Brain microvascular endothelial cell (primary cell): ENCODE measurements at regions not wholly inside any gene's neighbourhood (a gene's known extent, or its start where the extent isn't known, plus 50 kb on each side); places are given as distances from the start of the nearest gene placed in this dataset.

ENCODE experiments used
- DNase-seq: peaks from one replicate; pipeline ENCODE4 v3.0.0-alpha.2; 2020
- H3K27ac ChIP-seq: fragments of 250-450 bp; sonication (Bioruptor Pico); 2 replicates; pipeline ENCODE4 v1.5.1; 2020; ENCODE audit warnings: mild to moderate bottlenecking, moderate library complexity
- H3K27me3 ChIP-seq: fragments of 250-450 bp; sonication (Bioruptor Pico); replicated peaks from 2 replicates; pipeline ENCODE4 v1.5.1; 2020; ENCODE audit warnings: mild to moderate bottlenecking
- H3K36me3 ChIP-seq: fragments of 250-450 bp; sonication (Bioruptor Pico); replicated peaks from 2 replicates; pipeline ENCODE4 v1.5.1; 2020; ENCODE audit warnings: mild to moderate bottlenecking
- H3K4me3 ChIP-seq: 2 replicates; pipeline ENCODE4 v1.5.1; 2011; ENCODE audit warnings: low read depth, mild to moderate bottlenecking, control low read depth, low read length, moderate library complexity
- CTCF ChIP-seq: IDR thresholded peaks from 2 replicates; pipeline ENCODE4 v1.5.1; 2011; ENCODE audit warnings: low read depth, mild to moderate bottlenecking, moderate library complexity, low read length, control low read depth, inconsistent platforms; ENCODE audit errors: missing control alignments
- in situ Hi-C: cut with HindIII; loops from 2 replicates; pipeline ENCODE4 v1.10.0; 2017; ENCODE audit warnings: low sequenced_read_pairs, low pct_ligation_motif_present

GRCh38 chr17:72065556-72065955 is 55.3 kb upstream of the SOX9 start:
- in situ Hi-C loops: no loop called here
- H3K27me3 ChIP-seq: no peaks in the 10 kb centered on the region
- no peaks in the 10 kb centered on the region for H3K36me3 ChIP-seq
- no peak for TF ChIP-seq CTCF
- no peak overlapping the region for H3K4me3 ChIP-seq
- no peak overlapping the region for H3K27ac ChIP-seq
- DNase-seq: no peak

- no peak for DNase-seq
- H3K36me3 ChIP-seq: no peaks in the 10 kb centered on the region
- no peak for TF ChIP-seq CTCF
- H3K27ac ChIP-seq: no peak overlapping the region
- no peak overlapping the region for H3K4me3 ChIP-seq
- in situ Hi-C loops: no loop called here
- H3K27me3 ChIP-seq: no peaks in the 10 kb centered on the region
Observed at GRCh38 chr17:72068643-72069042, 52.2 kb upstream of the SOX9 start.

- Histone ChIP-seq H3K36me3 (no peaks in the 10 kb centered on the region), H3K27ac (no peak overlapping the region), H3K4me3 (no peak overlapping the region), H3K27me3 (no peaks in the 10 kb centered on the region)
- in situ Hi-C loops: no loop called here
- no peak for DNase-seq
- TF ChIP-seq CTCF: no peak
Observed at GRCh38 chr17:72069586-72070202, 51.1 kb upstream of the SOX9 start.
